ENCODE measurements at regions not wholly inside any gene's neighbourhood (a gene's known extent, or its start where the extent isn't known, plus 50 kb on each side); places are given as distances from the start of the nearest gene placed in this dataset.

DNA sequence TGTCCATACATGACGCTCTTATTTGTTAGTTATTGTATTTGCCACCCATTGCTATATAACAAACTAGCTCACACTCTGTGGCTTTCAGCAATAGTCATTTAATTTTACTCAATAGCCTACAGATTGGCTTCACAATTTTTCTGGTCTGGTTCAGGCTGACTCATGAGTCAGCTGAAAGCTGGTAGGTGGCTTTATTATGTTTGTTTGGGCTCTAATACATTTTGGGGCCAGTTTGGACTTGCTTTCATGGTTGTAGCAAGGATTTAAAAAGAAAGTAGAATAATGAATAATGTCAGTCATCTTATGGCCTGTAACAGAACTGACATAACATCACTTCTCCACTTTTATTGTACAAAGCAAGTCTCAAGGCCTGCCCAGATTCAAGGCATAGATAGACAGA is 338.7 kb downstream of the LRRIQ3 start:
- TF ChIP-seq, protein P1, sequence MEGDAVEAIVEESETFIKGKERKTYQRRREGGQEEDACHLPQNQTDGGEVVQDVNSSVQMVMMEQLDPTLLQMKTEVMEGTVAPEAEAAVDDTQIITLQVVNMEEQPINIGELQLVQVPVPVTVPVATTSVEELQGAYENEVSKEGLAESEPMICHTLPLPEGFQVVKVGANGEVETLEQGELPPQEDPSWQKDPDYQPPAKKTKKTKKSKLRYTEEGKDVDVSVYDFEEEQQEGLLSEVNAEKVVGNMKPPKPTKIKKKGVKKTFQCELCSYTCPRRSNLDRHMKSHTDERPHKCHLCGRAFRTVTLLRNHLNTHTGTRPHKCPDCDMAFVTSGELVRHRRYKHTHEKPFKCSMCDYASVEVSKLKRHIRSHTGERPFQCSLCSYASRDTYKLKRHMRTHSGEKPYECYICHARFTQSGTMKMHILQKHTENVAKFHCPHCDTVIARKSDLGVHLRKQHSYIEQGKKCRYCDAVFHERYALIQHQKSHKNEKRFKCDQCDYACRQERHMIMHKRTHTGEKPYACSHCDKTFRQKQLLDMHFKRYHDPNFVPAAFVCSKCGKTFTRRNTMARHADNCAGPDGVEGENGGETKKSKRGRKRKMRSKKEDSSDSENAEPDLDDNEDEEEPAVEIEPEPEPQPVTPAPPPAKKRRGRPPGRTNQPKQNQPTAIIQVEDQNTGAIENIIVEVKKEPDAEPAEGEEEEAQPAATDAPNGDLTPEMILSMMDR (IDR thresholded peaks at IDR 0.05; ENCODE audit: extremely low read depth in 1 of 2, insufficient read depth in 1 of 2, low read depth in 1 of 2, low read length in 2 of 2): no peak
- TF ChIP-seq POLR2A (IDR thresholded peaks at IDR 0.05; ENCODE audit: low read depth, low read length) (no peak), POLR2AphosphoS5 (IDR thresholded peaks at IDR 0.05; ENCODE audit: insufficient read depth, low read depth, low read length) (no peak), EZH2 (IDR thresholded peaks at IDR 0.05; ENCODE audit: borderline replicate concordance, low read depth, low read length, severe bottlenecking) (no peak), FOS (IDR thresholded peaks at IDR 0.05; ENCODE audit: borderline replicate concordance, insufficient read depth, low read length) (no peak), JUN (IDR thresholded peaks at IDR 0.05; ENCODE audit: borderline replicate concordance, insufficient read depth, insufficient read length, low read depth) (no peak), GATA2 (IDR thresholded peaks at IDR 0.05; ENCODE audit: insufficient read depth, insufficient read length, low read depth, low read length) (no peak), MYC (IDR thresholded peaks at IDR 0.05; ENCODE audit: low read depth, low read length) (no peak)
- TF ChIP-seq, protein P2, sequence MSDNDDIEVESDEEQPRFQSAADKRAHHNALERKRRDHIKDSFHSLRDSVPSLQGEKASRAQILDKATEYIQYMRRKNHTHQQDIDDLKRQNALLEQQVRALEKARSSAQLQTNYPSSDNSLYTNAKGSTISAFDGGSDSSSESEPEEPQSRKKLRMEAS (IDR thresholded peaks at IDR 0.05; ENCODE audit: insufficient read depth, insufficient read length): no peak

All from endothelial cell of umbilical vein (primary cell).